COLO668 (cell line): ENCODE measurements at regions not wholly inside any gene's neighbourhood (a gene's known extent, or its start where the extent isn't known, plus 50 kb on each side); places are given as distances from the start of the nearest gene placed in this dataset.

Source experiments
- DNase-seq: peaks from one replicate; lab custom pipeline; 2025; ENCODE audit not compliant: unreplicated experiment; lab: John Stamatoyannopoulos, UW

- DNase-seq: no peak
Measured at GRCh38 chr5:68911840-68912690, 181.7 kb upstream of the SLC30A5 start.

DNA sequence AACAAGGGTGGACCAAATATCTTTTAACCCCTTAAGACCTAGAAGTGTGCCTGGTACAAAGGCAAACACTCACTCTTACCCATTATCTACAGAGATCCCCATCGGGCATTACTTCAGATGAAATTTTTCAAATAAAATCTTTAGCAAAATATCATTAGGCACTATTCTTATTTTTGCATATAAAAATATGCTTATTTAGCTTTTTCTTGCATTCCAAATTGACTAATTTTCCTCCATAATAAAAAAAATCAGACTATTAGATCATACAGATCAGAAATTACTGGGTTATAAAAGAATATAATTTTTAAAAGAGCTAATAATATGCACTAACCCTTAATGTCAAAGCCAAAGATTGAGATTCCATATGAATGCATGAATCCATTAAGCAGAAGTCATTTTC is 178.7 kb upstream of the SLC30A5 start:
- DNase-seq: no peak

GRCh38 chr5:68918306-68918705 is 175.5 kb upstream of the SLC30A5 start:
- no peak for DNase-seq

DNA sequence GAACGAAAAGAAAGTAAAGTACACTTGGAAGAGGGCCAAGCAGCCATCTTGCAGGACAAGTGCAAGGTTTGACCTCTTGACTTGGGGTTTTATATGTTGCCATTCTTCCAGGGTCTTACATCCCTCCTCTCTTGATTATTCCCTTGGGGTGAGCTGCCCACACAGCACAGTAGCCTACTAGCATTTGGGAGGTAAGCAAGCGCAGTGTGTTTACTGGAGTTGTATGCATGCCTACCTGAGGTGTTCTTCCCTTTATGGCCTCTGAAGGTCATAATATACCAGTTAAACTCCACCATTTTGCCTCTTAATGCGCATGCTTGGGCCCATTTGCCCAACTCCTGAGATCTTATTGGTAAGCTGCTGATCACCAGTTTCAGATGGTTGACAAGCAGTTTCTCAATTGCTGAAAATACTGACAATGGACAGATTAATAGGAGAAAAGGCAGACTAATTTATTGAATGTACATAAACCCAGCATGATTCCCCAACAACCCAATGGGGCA is 173.8 kb upstream of the SLC30A5 start:
- no peak for DNase-seq

DNA sequence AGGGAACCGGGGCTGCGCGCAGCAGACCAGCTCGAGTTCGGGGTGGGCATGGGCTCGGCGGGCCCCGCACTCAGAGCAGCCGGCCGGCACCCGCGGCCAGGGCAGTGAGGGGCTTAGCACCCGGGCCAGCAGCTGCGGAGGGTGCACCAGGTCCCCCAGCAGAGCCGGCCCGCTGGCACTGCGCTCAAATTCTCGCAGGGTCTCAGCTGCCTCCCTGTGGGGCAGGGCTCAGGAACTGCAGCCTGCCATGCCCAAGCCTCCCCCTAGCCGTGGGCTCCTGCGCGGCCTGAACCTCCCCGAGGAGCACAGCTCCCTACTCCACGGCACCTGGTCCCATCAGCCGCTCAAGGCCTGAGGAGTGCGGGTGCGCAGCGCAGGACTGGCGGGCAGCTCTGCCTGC is 172.9 kb upstream of the SLC30A5 start:
- no peak for DNase-seq

DNA sequence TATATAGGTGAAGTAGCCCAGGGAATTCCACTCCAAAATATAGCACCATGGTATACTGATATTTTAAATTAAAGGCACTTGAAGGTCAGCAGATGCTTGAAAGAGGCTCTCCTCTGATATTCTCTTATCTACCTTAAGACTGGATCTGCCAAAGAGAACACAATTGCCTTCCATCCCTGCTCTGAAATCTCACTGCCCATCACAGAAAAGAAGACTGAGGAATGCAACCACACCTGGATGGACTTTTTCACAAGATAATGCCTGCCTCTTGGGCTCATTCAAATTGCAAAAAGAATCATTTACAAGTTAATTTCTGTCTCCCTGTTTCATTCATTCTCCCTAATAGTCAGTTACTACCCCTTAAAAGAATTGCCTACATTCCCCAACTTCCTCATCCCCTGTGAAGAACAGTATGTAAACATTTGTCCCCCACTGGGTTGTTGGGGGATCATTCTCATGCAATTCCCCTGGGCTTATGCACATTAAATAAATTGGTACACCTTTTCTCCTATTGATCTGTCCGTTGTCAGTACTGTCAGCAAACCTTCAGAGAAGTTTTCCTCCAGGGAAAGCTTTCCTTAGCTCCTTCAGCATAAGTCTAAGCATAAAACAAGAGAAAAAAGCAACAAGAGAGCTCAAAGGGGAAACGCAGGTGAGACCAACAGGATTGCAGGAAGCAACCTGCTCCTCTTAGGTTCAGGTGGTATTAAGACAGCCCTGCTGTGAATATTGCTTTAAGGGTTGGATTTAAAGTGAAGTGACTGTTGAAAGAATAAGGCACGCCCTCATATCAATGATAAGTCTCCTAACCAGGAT is 171.4 kb upstream of the SLC30A5 start:
- DNase-seq: no peak

GRCh38 chr5:68924481-68925145 is 169.2 kb upstream of the SLC30A5 start:
- DNase-seq: no peak

- DNase-seq: peak; percentile 5
Measured at GRCh38 chr5:68928617-68929302, 165.1 kb upstream of the SLC30A5 start.

DNA sequence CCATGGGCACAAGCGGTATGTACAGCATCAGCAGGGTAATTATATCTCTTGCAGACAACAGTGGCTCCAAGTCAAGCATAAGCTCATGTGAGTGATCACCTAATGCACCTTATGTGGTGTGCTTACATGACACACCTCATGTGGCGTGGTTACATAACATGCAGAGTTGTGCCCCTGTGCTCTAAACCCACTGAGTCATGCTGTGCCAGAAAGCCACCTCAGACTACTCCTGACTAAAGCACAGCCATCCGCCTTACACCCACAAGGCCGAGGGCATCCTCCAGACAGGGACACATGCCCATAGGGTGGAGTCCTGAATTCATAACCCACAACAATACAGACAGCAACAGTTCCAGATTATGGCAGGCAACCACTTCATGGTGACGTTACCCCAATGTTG is 163.7 kb upstream of the SLC30A5 start:
- no peak for DNase-seq

GRCh38 chr5:68932830-68933434 is 160.9 kb upstream of the SLC30A5 start:
- DNase-seq: peak; percentile 46

DNA sequence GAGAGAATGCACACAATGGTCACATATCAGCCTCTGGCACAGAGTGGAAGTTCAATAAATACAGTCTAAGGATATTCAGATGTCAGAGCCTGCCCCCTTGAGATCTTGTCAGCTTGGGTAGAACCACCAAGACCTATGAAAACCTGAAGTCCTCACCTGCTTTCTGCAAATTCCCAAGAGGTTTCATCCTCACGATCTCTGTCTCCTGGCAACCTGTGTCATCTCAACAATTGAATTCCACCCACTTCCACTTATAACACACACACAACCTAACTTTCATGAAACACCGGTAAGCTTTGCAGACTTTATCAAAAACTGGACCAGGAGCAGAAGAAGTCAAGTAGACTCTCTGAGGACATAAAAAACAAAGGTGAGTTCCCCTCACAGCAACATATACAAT is 151.6 kb upstream of the SLC30A5 start:
- no peak for DNase-seq

DNA sequence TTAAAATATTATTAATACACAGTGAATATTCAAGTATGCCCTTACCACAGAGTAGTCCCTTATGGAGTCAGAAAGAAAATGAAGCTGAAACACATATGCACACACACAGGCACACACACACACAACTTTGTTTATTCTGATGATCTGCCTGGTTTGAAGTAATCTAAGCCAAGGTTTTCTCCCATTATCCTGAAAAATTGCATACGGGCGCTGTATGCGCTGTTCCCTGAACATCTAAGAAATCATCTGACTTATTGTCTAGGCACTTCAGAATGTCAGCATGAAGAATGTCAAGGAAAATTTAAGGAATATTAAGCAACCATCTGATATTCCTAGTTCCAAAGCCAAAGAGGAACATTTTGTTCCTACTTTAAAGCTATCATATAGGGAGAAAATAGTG is 147.1 kb upstream of the SLC30A5 start:
- DNase-seq: no peak

DNA sequence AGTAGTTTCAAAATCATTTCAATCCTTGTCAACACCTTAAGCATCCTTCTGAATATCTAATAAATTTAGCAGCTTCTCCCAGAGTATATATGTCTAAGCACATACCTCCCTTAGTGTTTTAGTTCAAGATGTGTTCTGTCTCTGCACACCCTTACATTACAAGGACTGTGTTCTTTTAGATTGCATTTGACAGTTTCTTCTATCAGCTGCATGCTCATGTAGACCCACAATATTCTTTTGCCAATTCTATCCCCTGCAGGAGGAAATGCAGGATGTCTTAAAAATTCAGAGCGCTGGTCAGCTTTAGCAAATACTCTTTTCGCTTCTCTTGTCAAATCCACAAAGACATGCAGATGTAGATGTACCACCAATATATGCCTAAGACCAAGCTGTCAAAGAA is 145.8 kb upstream of the SLC30A5 start:
- DNase-seq: no peak

- no peak for DNase-seq
Measured at GRCh38 chr5:68949256-68949655, 144.6 kb upstream of the SLC30A5 start.

DNA sequence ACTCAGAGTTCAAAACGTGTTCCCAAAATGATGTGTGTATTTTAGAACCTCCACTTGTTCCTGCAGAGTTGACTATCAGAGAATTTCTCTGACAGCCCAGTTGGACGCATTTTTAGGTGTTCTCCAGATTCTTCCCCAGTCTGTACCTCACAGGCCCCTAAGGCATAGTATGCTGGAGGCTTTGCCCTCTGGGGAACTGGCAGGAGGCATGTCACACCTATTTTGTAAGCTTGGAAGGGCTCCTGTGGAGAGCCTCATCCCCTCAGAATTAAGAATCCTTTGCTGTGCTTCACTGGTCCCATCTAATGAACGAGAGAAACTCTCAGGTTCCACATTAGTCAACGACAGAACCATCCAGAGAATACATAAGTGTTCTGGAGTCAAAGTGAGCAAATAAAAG is 144.1 kb upstream of the SLC30A5 start:
- no peak for DNase-seq

DNA sequence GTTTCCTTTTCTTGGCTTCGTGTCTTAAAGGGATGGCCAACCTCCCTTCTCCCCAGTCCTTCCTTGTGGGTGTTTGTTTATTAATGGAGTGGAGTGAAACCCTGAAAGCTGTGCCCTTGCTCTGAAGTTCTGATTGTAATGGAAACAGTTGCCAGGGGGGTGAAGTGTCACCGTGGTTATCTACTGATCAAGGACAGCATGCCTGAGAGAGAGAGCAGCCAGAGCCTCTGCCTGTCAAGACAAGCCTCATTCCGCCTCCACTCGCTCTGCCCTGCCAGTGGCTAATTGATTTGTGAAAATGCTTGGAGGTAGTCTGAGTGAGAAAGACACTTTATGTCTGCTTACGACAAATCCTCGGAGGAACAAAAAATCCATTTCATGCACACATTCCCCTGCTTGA is 143.7 kb upstream of the SLC30A5 start:
- DNase-seq: no peak

DNA sequence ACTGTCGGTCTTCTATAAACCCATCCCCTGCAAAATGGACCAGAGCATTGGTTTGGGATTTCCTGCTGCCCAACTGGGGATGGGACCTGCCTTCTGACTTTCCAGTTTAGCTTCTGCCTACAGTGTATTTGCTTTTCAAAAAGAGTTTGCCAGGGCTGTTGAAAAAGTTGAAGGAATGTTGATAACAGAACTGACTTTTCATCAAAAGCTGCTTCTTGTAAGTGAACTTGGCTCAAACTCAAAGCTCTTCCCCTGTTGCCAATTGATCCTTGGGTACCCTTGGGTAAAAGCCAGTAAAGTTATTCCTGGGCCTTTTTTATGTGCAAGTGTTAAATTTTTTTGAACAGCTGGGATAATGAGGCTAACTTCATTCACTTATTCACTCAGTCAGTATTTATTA is 142.9 kb upstream of the SLC30A5 start:
- no peak for DNase-seq

DNA sequence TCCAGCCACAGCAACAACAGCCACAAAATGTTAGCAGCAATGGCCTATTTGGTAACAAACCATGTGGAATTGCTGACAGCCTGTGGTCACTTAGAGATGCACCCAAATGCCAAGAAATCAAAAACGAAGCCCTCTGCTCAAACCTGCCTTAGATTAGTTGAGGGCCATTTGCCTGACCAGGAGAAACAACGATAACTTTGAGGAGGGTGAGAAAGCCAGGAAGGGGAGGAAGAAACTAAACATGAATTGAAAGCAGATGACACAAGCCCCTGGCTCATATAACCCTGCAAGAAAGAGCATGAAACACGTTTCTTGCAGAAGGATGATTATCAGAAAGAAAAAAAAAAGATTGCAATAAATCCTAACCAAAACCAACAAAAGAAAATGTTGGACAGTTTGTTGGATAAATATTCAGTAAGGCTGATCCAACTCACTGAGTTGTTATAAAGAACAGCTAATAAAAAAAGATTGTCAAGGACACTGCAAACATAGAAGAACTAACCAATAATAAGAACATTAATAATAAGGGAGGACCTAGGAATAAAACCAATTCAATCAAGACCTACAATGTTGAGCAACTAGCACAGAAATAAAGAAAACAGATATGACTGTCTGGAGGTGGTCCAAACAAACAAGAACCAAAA is 140.5 kb upstream of the SLC30A5 start:
- no peak for DNase-seq

DNA sequence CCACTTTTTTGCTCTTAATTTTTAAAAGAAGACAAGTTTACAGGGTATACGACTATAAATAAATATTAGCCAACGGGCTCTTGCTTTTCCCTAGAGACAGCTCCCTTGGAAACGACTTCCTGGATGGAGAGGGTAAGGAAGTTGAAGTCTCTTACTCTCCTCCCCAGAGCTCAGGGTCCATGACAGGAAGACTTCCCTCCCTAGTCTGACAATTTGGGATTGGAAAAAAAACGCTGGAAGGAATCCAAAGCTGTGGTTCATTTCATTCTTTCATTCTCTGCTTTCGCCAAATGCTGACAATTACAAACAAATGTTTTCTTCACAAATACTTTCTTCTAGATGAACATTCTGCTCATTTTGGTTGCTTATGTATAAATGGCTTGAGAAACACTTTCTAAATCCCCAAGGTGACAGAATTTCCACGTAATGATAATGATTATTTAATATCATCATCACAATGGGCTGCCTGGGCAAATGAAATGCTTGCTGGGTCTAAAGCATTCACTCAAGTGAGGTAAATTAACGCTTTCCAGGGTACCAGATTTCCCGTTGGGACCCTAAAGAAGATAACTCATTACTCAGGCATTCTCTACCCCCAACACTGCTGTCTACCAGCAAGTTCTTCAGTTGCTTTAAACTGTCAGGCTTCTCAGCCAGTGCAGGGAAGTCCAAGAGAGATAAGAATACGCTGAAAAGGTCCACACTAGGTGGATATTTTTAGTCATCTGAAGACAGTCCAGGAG is 139.8 kb upstream of the SLC30A5 start:
- no peak for DNase-seq

DNA sequence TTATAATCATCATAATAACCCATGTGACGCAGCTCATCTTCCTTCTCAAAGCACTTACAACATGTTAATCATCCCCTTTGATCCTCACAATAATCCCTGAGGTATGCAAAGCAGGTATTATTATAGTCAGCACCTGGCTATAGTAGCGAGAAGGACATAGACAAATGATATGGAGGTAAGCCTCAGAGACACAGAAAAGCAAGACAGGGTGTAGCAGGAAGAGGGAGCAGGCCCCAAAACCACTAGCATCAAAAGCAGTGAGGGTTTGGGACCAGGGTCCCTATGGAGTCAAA is 139.2 kb upstream of the SLC30A5 start:
- DNase-seq: no peak
